ENCODE measurements at regions not wholly inside any gene's neighbourhood (a gene's known extent, or its start where the extent isn't known, plus 50 kb on each side); places are given as distances from the start of the nearest gene placed in this dataset.

DNA sequence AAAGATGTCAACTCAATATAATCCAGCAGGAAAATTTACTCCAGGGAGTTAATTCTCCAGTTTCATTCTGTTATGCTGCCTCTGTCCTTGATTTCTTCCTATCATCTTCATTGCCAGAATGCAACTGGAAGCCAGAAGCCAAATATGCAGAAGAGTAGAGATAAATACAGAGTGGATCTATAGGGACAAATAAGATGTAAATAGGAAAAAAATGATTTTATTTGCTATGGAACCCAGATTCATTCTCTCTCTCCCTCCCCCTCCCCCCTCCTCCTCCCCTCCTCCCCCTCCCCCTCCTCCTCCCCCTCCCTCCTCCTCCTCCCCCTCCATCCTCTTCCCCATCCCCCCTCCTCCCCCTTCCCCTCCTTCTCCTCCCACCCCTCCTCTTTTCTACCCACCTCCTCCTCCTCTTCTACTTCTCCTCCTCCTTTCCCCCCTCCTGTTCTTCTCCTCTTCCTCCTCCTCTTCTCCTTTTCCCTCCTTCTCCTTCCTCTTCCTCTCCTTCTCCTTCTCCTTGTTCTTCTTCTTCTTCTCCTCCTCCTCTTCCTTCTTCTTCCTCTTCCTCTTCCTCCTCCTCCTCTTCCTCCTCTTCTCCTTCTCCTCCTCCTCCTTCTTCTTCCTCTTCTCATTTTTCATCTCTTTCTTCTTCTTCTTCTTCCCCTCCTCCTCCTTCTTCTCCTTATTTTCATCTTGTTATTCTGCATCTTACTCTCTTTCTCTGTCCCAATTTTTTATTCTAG is 306.4 kb downstream of the NUF2 start:
- Histone ChIP-seq H3K23me2 (ENCODE audit: insufficient read length, low read depth, low read length, poor library complexity, severe bottlenecking) (no peaks in the 10 kb centered on the region), H2BK12ac (ENCODE audit: insufficient read length, low read depth, low read length) (no peak overlapping the region), H2BK15ac (ENCODE audit: low read depth, low read length) (no peak overlapping the region), H3K79me1 (ENCODE audit: insufficient read depth, low read depth, low read length, poor library complexity, severe bottlenecking) (no peaks in the 10 kb centered on the region), H4K5ac (ENCODE audit: insufficient read length, low read depth, low read length) (no peak overlapping the region), H3T11ph (ENCODE audit: low read length) (no peak overlapping the region), H2AK5ac (ENCODE audit: insufficient read length, low read length) (no peak overlapping the region), H2AFZ (ENCODE audit: low read length) (no peak overlapping the region), H3K23ac (ENCODE audit: insufficient read length, low read depth, low read length) (no peak overlapping the region), H3K79me2 (ENCODE audit: insufficient read depth, low read length) (no peaks in the 10 kb centered on the region), H2BK20ac (ENCODE audit: low read depth, low read length, poor library complexity, severe bottlenecking) (no peak overlapping the region), H4K91ac (ENCODE audit: insufficient read length, low read depth, low read length) (no peak overlapping the region), H2BK120ac (ENCODE audit: low read depth, low read length, poor library complexity, severe bottlenecking) (no peak overlapping the region), H3K27ac (ENCODE audit: insufficient read length, low read depth, low read length) (no peak overlapping the region), H4K20me1 (ENCODE audit: control insufficient read depth, insufficient read depth, insufficient read length) (no peaks in the 10 kb centered on the region), H4K8ac (replicated peaks; ENCODE audit: insufficient read length, low read depth, low read length) (no peak overlapping the region), H2BK5ac (ENCODE audit: insufficient read length, low read length) (no peak overlapping the region), H3K27me3 (ENCODE audit: insufficient read depth, low read length) (no peaks in the 10 kb centered on the region), H3K4me1 (ENCODE audit: insufficient read depth, low read length) (no peaks in the 10 kb centered on the region), H3K4me2 (ENCODE audit: insufficient read depth, insufficient read length, low read length) (no peak overlapping the region), H3K18ac (ENCODE audit: insufficient read length, low read depth, low read length) (no peak overlapping the region), H3K56ac (ENCODE audit: insufficient read length, low read depth, low read length) (no peak overlapping the region), H3K14ac (ENCODE audit: insufficient read depth, low read length) (no peak overlapping the region), H3K9me3 (ENCODE audit: control insufficient read depth, low read depth, low read length) (no peaks in the 10 kb centered on the region), H3K9ac (ENCODE audit: extremely low read depth, insufficient read length, low read length) (no peak overlapping the region), H3K4ac (ENCODE audit: low read depth, low read length) (no peak overlapping the region)
- Mint-ChIP-seq H3K36me3 (ENCODE audit: insufficient read depth in 1 of 3, low read depth in 3 of 3) (peaks cover 3 to 39% (median 25%) of the 10 kb centered on the region in 3 experiments), H3K4me3 (no peak overlapping the region), H3K27me3 (ENCODE audit: low read depth) (no peaks in the 10 kb centered on the region), H3K27ac (no peak overlapping the region), H3K9me3 (peaks cover 38 to 46% of the 10 kb centered on the region in 2 experiments), H3K4me1 (peaks cover 0 to 2% of the 10 kb centered on the region in 2 experiments; a peak in 1 of 4 replicates)
- TF ChIP-seq, protein P1, sequence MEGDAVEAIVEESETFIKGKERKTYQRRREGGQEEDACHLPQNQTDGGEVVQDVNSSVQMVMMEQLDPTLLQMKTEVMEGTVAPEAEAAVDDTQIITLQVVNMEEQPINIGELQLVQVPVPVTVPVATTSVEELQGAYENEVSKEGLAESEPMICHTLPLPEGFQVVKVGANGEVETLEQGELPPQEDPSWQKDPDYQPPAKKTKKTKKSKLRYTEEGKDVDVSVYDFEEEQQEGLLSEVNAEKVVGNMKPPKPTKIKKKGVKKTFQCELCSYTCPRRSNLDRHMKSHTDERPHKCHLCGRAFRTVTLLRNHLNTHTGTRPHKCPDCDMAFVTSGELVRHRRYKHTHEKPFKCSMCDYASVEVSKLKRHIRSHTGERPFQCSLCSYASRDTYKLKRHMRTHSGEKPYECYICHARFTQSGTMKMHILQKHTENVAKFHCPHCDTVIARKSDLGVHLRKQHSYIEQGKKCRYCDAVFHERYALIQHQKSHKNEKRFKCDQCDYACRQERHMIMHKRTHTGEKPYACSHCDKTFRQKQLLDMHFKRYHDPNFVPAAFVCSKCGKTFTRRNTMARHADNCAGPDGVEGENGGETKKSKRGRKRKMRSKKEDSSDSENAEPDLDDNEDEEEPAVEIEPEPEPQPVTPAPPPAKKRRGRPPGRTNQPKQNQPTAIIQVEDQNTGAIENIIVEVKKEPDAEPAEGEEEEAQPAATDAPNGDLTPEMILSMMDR (conservative IDR thresholded peaks at IDR 0.05), result no peak
- no peak for DNase-seq
